OCI-LY7 (cell line): ENCODE measurements at regions not wholly inside any gene's neighbourhood (a gene's known extent, or its start where the extent isn't known, plus 50 kb on each side); places are given as distances from the start of the nearest gene placed in this dataset.

Experiments
- CTCF ChIP-seq: fragments of 200-600 bp; sonication (generic); conservative IDR thresholded peaks from 2 replicates; pipeline ENCODE4 v1.5.1; 2014; ENCODE audit warnings: mild to moderate bottlenecking, antibody characterized with exemption, low read length, moderate library complexity, mixed read lengths
- EZH2phosphoT487 ChIP-seq: fragments of 200-600 bp; sonication (generic); IDR thresholded peaks from 2 replicates; pipeline ENCODE4 v1.6.1; 2018; ENCODE audit warnings: low read depth, borderline replicate concordance, mild to moderate bottlenecking, mixed run types, antibody characterized with exemption, low read length, moderate library complexity, mixed read lengths

- TF ChIP-seq EZH2phosphoT487 (no peak), CTCF (no peak)
Measured at GRCh38 chr14:65243766-65244442, 141.6 kb upstream of the MAX start.
